Thyroid gland (tissue), 4 donors: ENCODE measurements at regions not wholly inside any gene's neighbourhood (a gene's known extent, or its start where the extent isn't known, plus 50 kb on each side); places are given as distances from the start of the nearest gene placed in this dataset.

Source experiments
- DNase-seq, 2 donors: peaks; one replicate each; pipeline ENCODE4 v3.0.0-alpha.2; 2019
- H3K27ac ChIP-seq, 3 donors: fragments of 200-600 bp; sonication (generic); 1 replicate in 2 of 3; 2 replicates in 1 of 3; pipeline ENCODE4 v1.5.1; 2016 to 2019; ENCODE audit warnings: mild to moderate bottlenecking in 1 of 3, moderate library complexity in 1 of 3
- H3K27me3 ChIP-seq: fragments of 200-600 bp; sonication (generic); one replicate; pipeline ENCODE4 v1.5.1; 2019
- H3K36me3 ChIP-seq, 2 donors: fragments of 200-600 bp; sonication (generic); one replicate each; pipeline ENCODE4 v1.5.1; 2016 to 2019
- H3K4me1 ChIP-seq, 2 donors: fragments of 200-600 bp; sonication (generic); one replicate each; pipeline ENCODE4 v1.5.1; 2017 to 2019
- H3K4me3 ChIP-seq, 3 donors: fragments of 200-600 bp; sonication (generic); replicated peaks in 1 of 3; 1 replicate in 2 of 3; 2 replicates in 1 of 3; pipeline ENCODE4 v1.5.1; 2016; ENCODE audit warnings: mild to moderate bottlenecking in 1 of 3
- H3K9me3 ChIP-seq: fragments of 200-600 bp; sonication (generic); one replicate; pipeline ENCODE4 v1.5.1; 2017
- CTCF ChIP-seq, 6 experiments: fragments of 200-600 bp in 3 of 6; fragments of 450-650 bp in 3 of 6; sonication (generic) in 3 of 6; IDR thresholded peaks; one replicate each; pipeline ENCODE4 v1.5.1; 2016 to 2019; ENCODE audit warnings: antibody characterized with exemption in 6 of 6, mild to moderate bottlenecking in 2 of 6, inconsistent platforms in 1 of 6, moderate library complexity in 1 of 6
- POLR2A ChIP-seq, 2 donors: fragments of 450-650 bp; IDR thresholded peaks; one replicate each; pipeline ENCODE4 v1.6.1; 2017; ENCODE audit warnings: antibody characterized with exemption in 2 of 2, mild to moderate bottlenecking in 2 of 2, moderate library complexity in 1 of 2
- WGBS, 2 donors: methylation state at CpG; one replicate each; pipeline ENCODE4 v1.1.5; 2017; 5-methylcytosine and 5-hydroxymethylcytosine counted together
- intact Hi-C: fragments of 100-400 bp; cut with DNase I; formaldehyde crosslinking; loops from one replicate; pipeline ENCODE4 v1.15.1; 2023

- H3K4me3 ChIP-seq = no peak overlapping the region
- no peak for TF ChIP-seq POLR2A (IDR thresholded peaks at IDR 0.05)
- TF ChIP-seq CTCF (IDR thresholded peaks at IDR 0.05) = no peak
- WGBS, 2 donors = 90 to 96% methylated on average over 3 of the region's 3 CpGs
- no peaks in the 10 kb centered on the region for H3K27me3 ChIP-seq
- H3K27ac ChIP-seq = no peak overlapping the region
- no peaks in the 10 kb centered on the region for H3K4me1 ChIP-seq
- intact Hi-C loops = no loop called here
- no peak for DNase-seq
- H3K9me3 ChIP-seq = no peaks in the 10 kb centered on the region
- no peaks in the 10 kb centered on the region for H3K36me3 ChIP-seq
Measured at GRCh38 chr10:31687663-31688482, 240.8 kb downstream of the ARHGAP12 start.

GRCh38 chr10:31686599-31686998 lies 242.0 kb downstream of the ARHGAP12 start:
- Histone ChIP-seq H3K4me1 (no peaks in the 10 kb centered on the region), H3K9me3 (no peaks in the 10 kb centered on the region), H3K27ac (no peak overlapping the region), H3K27me3 (no peaks in the 10 kb centered on the region), H3K4me3 (no peak overlapping the region), H3K36me3 (no peaks in the 10 kb centered on the region)
- TF ChIP-seq CTCF (IDR thresholded peaks at IDR 0.05) = no peak
- TF ChIP-seq POLR2A (IDR thresholded peaks at IDR 0.05) = no peak
- intact Hi-C loops = no loop called here
- DNase-seq = no peak

GRCh38 chr10:31683682-31684081 lies 244.9 kb downstream of the ARHGAP12 start:
- H3K27ac ChIP-seq = no peak overlapping the region
- no peak for DNase-seq
- TF ChIP-seq CTCF (IDR thresholded peaks at IDR 0.05) = no peak
- TF ChIP-seq POLR2A (IDR thresholded peaks at IDR 0.05) = no peak
- H3K27me3 ChIP-seq = no peaks in the 10 kb centered on the region
- intact Hi-C loops = no loop called here
- H3K9me3 ChIP-seq = no peaks in the 10 kb centered on the region
- no peaks in the 10 kb centered on the region for H3K4me1 ChIP-seq
- WGBS, 2 donors = 90 to 91% methylated on average over 1 of the region's 1 CpG
- H3K4me3 ChIP-seq = no peak overlapping the region
- H3K36me3 ChIP-seq = no peaks in the 10 kb centered on the region

- intact Hi-C loops = no loop called here
- no peak for DNase-seq
- 88 to 91% methylated on average over 4 of the region's 4 CpGs for WGBS, 2 donors
- TF ChIP-seq POLR2A (IDR thresholded peaks at IDR 0.05) (no peak), CTCF (IDR thresholded peaks at IDR 0.05) (no peak)
- Histone ChIP-seq H3K36me3 (no peaks in the 10 kb centered on the region), H3K27ac (no peak overlapping the region), H3K27me3 (no peaks in the 10 kb centered on the region), H3K4me1 (no peaks in the 10 kb centered on the region), H3K9me3 (no peaks in the 10 kb centered on the region), H3K4me3 (no peak overlapping the region)
Measured at GRCh38 chr10:31679936-31680335, 248.7 kb downstream of the ARHGAP12 start.

- no peaks in the 10 kb centered on the region for H3K27me3 ChIP-seq
- H3K9me3 ChIP-seq = no peaks in the 10 kb centered on the region
- H3K4me3 ChIP-seq = no peak overlapping the region
- DNase-seq = no peak
- 76 to 81% methylated on average over 20 of the region's 20 CpGs for WGBS, 2 donors
- TF ChIP-seq CTCF (IDR thresholded peaks at IDR 0.05) (no peak), POLR2A (IDR thresholded peaks at IDR 0.05) (no peak)
- no peaks in the 10 kb centered on the region for H3K4me1 ChIP-seq
- no peak overlapping the region for H3K27ac ChIP-seq
- no peaks in the 10 kb centered on the region for H3K36me3 ChIP-seq
- intact Hi-C loops = no loop called here
Measured at GRCh38 chr10:31678575-31679516, 249.8 kb downstream of the ARHGAP12 start.
